T-helper 2 cell treated with Interferon-gamma antibody and Interleukin-4, amounts not matched to agents 5 μg/mL and 100 μg/mL, for 36 hours (primary cell): ENCODE measurements at regions not wholly inside any gene's neighbourhood (a gene's known extent, or its start where the extent isn't known, plus 50 kb on each side); places are given as distances from the start of the nearest gene placed in this dataset.
"Not testable (repeated sequence)": the region's sequence is repeated elsewhere in the genome, so short reads cannot be mapped to it uniquely, and the experiment has no call there.

Experiments
- DNase-seq: peaks from one replicate; pipeline ENCODE4 v3.0.0; 2021; ENCODE audit warnings: low spot score
- H3K27ac Mint-ChIP-seq: one replicate; pipeline ENCODE4 v1.8.0; 2021; ENCODE audit warnings: mild to moderate bottlenecking, mixed read lengths
- H3K27me3 Mint-ChIP-seq: one replicate; pipeline ENCODE4 v1.8.0; 2021; ENCODE audit warnings: low read depth, mixed read lengths
- H3K36me3 Mint-ChIP-seq: one replicate; pipeline ENCODE4 v1.8.0; 2021; ENCODE audit warnings: low read depth, mixed read lengths
- H3K4me1 Mint-ChIP-seq: one replicate; pipeline ENCODE4 v1.8.0; 2021; ENCODE audit warnings: low read depth, mixed read lengths
- H3K4me3 Mint-ChIP-seq: one replicate; pipeline ENCODE4 v1.8.0; 2022; ENCODE audit warnings: mild to moderate bottlenecking, moderate library complexity, mixed read lengths
- H3K9me3 Mint-ChIP-seq: one replicate; pipeline ENCODE4 v1.8.0; 2021; ENCODE audit warnings: mixed read lengths

DNA sequence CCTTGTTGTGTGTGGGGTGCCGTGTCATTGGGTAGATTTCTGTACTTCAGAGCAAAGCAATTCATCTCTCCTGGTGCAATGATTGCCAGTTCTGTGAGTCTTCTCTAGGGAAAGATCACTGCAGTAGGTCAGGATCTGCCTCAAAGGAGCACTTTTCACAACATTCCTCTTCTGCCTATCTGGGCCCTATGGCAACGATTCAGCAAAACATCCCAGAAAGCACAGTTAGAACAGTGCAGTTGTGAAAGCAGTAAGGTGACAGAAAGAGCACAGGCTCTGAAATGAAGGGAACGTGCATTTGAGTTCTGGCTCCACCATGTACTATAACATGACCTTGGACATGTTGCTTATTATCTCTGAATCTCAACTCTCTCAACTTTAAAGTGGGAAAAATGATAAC lies 178.5 kb upstream of the N4BP1 start:
- Mint-ChIP-seq H3K27ac (no peak overlapping the region), H3K9me3 (peaks cover 5% of the 10 kb centered on the region), H3K4me1 (no peaks in the 10 kb centered on the region), H3K4me3 (no peak overlapping the region), H3K36me3 (no peaks in the 10 kb centered on the region), H3K27me3 (no peaks in the 10 kb centered on the region)
- no peak for DNase-seq

DNA sequence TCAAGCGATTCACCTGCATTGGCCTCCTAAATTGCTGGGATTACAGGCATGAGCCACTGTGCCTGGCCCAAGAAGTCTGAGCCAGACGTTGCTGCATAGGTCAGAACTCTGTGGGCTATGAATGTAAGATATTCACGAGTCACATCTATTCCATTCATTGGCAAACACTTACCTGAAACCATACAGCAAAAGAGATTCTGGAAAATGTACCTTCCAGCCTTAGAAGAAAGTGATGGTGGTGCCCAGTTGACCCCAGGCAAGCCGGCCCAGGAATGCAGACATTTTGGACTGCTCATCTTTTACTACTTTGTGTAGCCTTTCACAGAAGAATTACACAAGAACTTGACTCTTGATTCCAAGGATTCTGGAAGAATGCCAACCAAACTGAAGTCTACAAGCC lies 135.6 kb upstream of the N4BP1 start:
- Mint-ChIP-seq H3K4me1 (no peaks in the 10 kb centered on the region), H3K36me3 (no peaks in the 10 kb centered on the region), H3K9me3 (peaks cover 2% of the 10 kb centered on the region), H3K4me3 (no peak overlapping the region), H3K27ac (no peak overlapping the region), H3K27me3 (no peaks in the 10 kb centered on the region)
- no peak for DNase-seq

DNA sequence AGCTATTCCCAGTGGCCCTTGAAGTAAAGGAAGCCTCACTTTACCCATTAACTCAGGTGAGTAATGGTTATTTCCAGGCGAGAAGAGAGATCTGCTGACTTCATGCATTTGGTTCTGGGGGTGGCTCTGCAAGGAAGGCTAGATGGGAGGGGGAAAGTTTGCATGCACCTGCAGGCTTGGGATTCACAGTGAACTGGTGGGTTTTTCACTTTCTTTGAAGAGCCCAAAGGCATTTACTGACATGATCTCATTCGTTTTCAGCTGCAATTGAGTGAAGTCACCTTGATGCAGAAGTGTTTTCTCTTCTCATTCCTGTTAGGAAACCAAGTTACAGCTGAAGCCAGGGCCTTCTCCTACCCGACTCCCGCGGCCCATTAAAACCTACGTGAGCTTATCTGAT lies 131.0 kb upstream of the N4BP1 start:
- no peak overlapping the region for H3K4me3 Mint-ChIP-seq
- DNase-seq = no peak
- no peaks in the 10 kb centered on the region for H3K4me1 Mint-ChIP-seq
- peaks cover 3% of the 10 kb centered on the region for H3K9me3 Mint-ChIP-seq
- H3K27ac Mint-ChIP-seq = no peak overlapping the region
- no peaks in the 10 kb centered on the region for H3K36me3 Mint-ChIP-seq
- H3K27me3 Mint-ChIP-seq = no peaks in the 10 kb centered on the region

DNA sequence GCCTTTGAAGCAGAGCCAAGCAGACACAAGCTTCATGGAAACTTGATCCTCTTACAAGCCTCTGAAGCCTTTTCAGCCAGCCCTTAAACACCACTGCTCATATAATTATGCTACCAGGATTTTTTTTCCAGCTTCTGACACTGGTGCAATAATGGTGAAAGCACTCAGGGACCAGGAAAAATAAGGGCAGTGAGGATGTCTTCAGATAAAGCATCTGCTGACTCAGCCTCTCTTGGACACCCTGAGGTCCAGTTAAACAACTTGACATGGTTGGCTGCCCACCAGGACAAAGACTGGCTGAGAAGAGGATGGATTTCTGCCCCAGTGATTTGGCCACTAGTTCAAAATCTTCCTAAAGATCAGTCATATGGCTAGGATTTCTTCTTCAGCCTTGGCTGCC lies 124.2 kb upstream of the N4BP1 start:
- Mint-ChIP-seq H3K36me3 (no peaks in the 10 kb centered on the region), H3K4me1 (no peaks in the 10 kb centered on the region), H3K27ac (no peak overlapping the region), H3K4me3 (no peak overlapping the region), H3K9me3 (no peaks in the 10 kb centered on the region), H3K27me3 (no peaks in the 10 kb centered on the region)
- no peak for DNase-seq

DNA sequence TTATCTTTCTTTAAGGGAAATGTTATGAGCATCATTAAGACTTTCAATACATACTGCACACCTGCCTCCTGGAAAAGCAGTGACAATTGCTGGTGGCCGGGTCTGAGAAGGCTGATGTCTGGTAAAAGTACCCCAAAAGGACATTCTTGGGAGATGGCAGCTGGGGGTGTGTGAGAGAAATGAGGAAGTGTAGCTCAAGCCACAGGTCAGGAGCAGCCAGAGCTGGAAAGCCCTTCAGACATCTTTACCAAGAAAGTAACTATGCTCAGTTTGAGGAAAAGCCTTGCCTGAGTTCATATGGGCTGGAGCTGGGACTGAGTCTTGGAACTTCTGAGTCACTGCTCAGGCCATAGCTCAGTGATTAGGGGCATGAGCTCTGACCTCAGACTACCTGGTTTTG lies 94.7 kb upstream of the N4BP1 start:
- Mint-ChIP-seq H3K27ac (no peak overlapping the region), H3K4me3 (no peak overlapping the region)

DNA sequence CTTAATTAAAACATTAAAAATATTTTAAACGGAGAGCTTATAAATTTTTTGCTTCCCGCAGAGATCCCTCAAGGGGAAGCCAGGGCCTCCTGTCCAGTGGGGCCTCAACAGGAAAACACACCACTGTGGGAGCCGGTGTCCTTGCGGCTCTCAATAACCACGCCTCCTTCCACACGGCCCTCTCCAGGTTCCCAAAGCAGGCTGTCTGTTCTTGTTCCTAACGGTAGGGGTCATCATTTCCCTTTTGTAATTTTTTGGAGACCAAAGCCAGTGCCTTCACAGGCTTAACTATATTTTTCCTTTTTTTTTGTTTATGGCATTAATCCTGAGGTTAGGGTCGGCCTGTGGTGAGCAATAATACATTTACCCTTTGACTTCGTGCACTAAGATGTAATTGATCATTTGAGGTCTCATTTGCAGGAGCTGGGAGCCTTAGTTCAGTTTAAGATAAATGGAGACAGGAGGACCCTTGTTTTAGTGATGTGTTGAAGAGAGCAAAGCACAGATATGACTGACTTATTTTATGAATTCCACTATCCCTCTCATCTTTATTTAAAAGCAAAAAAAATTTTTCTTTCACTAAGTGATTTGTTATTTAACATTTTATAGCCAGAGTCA lies 77.5 kb upstream of the N4BP1 start:
- peak; percentile 13 for DNase-seq
- Mint-ChIP-seq H3K9me3 (no peaks in the 10 kb centered on the region), H3K27me3 (peaks cover 9% of the 10 kb centered on the region), H3K27ac (no peak overlapping the region), H3K36me3 (no peaks in the 10 kb centered on the region), H3K4me1 (peaks cover 4% of the 10 kb centered on the region), H3K4me3 (no peak overlapping the region)

More for the DNA sequence above, 94.7 kb upstream of the N4BP1 start:
- H3K27me3 Mint-ChIP-seq = no peaks in the 10 kb centered on the region
- no peaks in the 10 kb centered on the region for H3K4me1 Mint-ChIP-seq
- H3K36me3 Mint-ChIP-seq = no peaks in the 10 kb centered on the region
- no peak for DNase-seq
- H3K9me3 Mint-ChIP-seq = no peaks in the 10 kb centered on the region

DNA sequence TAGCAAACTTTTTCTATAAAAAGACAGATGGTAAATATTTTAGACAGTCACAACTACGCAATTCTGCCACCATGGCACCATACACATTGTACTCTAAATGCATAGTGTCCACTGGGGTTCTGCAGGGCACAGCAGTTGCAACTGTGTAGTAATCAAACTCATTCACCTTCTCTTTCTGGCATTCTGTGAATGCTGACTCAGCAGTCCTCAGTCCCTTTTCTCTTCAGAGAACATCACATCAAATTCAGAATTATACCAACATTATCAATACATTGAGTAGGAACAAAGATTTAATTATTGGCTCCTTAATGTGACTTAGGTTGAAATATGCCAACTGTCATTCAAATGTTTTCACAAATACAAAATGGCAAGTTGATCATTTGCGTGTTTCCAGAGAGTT lies 74.2 kb upstream of the N4BP1 start:
- Mint-ChIP-seq H3K27ac (no peak overlapping the region), H3K27me3 (peaks cover 9% of the 10 kb centered on the region), H3K4me3 (no peak overlapping the region), H3K4me1 (peaks cover 4% of the 10 kb centered on the region), H3K36me3 (no peaks in the 10 kb centered on the region), H3K9me3 (no peaks in the 10 kb centered on the region)
- DNase-seq = no peak

DNA sequence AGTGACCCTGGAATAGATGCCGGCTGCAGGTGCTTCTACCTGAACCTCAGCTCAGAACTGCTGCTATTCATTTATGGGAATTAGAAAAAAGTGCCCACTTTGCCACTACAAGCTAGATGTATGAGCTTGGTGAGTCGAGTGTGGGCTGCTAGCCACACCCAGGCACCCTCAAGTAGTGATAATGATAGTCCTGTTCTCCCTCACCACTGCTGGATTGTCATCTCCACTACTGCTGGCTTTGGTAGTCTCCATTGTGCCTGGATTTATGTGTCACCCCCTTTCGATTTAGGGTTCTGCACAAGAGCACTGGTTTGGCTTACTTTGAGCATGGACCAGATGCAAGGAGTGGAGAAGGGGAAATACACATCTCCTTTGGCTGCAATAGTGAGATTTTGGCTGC lies 73.0 kb upstream of the N4BP1 start:
- peaks cover 9% of the 10 kb centered on the region for H3K27me3 Mint-ChIP-seq
- no peak for DNase-seq
- H3K4me3 Mint-ChIP-seq = no peak overlapping the region
- H3K4me1 Mint-ChIP-seq = peaks cover 4% of the 10 kb centered on the region
- no peaks in the 10 kb centered on the region for H3K36me3 Mint-ChIP-seq
- no peak overlapping the region for H3K27ac Mint-ChIP-seq
- H3K9me3 Mint-ChIP-seq = no peaks in the 10 kb centered on the region

DNA sequence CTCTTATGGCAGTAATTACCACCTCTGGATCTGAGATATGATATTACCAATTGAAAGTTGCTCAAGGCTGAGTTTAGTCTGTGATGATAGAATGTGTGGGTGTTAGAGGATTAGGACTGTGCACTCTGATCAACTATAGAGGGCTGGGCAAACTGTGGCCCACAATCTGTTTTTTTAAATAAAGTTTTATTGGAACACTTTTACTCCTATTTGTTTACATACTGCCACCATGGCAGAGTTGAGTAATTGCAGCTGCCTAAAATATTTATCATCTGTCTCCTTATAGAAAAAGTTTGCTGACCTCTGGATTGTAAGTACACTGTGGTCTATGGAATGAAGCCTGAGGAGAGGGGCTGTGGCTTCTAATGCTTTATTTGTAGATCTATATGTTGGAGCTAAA lies 71.5 kb upstream of the N4BP1 start:
- Mint-ChIP-seq H3K4me3 (no peak overlapping the region), H3K27ac (no peak overlapping the region), H3K36me3 (no peaks in the 10 kb centered on the region), H3K9me3 (no peaks in the 10 kb centered on the region), H3K27me3 (peaks cover 5% of the 10 kb centered on the region), H3K4me1 (peaks cover 2% of the 10 kb centered on the region)
- DNase-seq = no peak

DNA sequence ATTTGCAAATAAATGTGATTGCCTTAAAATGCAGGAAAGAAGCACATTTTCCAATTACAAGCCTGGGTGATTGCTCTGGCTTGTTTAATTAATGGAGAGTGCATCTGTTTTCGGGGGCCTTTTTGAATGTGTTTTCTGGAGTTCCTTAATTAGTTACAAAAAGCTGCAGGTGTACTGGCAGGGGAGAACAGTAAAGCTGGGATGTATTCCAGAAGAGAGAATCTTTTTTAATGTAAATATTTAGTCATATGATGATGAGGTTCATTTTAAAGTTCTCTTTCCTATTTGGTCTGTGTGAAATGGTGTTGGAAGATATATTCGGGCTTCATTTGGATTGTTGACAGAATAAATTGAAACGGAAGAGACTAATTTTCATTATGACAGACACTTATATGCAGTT lies 70.9 kb upstream of the N4BP1 start:
- Mint-ChIP-seq H3K4me1 (no peaks in the 10 kb centered on the region), H3K27me3 (no peaks in the 10 kb centered on the region)

DNA sequence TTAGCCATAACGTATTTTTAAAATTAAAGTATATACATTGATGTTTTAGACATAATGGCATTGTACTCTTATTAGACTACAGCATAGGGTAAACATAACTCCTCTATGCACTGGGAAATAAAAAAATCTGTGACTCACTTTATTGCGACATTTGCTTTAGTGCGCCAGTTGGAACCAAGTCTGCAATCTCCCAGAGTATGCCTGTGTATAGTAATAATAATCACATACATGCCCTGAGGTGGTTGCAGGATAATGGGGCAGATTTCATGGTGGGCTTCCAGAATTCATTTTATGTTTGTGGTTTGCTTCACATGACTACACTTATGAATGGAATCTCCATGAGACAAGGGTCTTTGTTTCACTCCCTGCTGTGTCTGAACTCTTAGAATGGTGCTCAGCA lies 66.9 kb upstream of the N4BP1 start:
- no peak overlapping the region for H3K27ac Mint-ChIP-seq

More for the DNA sequence above, 70.9 kb upstream of the N4BP1 start:
- no peaks in the 10 kb centered on the region for H3K36me3 Mint-ChIP-seq
- DNase-seq = no peak
- H3K4me3 Mint-ChIP-seq = no peak overlapping the region
- H3K27ac Mint-ChIP-seq = no peak overlapping the region
- no peaks in the 10 kb centered on the region for H3K9me3 Mint-ChIP-seq

DNA sequence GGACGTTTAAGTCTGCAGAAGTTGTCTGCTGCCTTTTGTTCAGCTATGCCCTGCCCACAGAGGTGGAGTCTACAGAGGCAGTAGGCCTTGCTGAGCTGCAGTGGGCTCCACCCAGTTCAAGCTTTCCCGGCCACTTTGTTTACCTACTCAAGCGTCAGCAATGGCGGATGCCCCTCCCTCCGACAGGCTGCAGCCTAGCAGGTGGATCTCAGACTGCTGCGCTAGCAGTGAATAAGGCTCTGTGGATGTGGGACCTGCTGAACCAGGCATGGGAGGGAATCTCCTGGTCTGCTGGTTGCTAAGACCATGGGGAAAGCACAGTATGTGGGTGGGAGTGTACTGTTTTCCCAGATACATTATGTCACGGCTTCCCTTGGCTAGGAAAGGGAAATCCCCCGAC lies 58.2 kb upstream of the N4BP1 start:
- not testable (repeated sequence) for H3K36me3 Mint-ChIP-seq, H3K27me3 Mint-ChIP-seq, DNase-seq, H3K4me3 Mint-ChIP-seq, H3K9me3 Mint-ChIP-seq, H3K4me1 Mint-ChIP-seq, H3K27ac Mint-ChIP-seq

More for the DNA sequence above, 66.9 kb upstream of the N4BP1 start:
- H3K9me3 Mint-ChIP-seq = peaks cover 4% of the 10 kb centered on the region
- H3K4me3 Mint-ChIP-seq = no peak overlapping the region
- no peaks in the 10 kb centered on the region for H3K36me3 Mint-ChIP-seq
- H3K27me3 Mint-ChIP-seq = no peaks in the 10 kb centered on the region
- no peak for DNase-seq
- no peaks in the 10 kb centered on the region for H3K4me1 Mint-ChIP-seq

DNA sequence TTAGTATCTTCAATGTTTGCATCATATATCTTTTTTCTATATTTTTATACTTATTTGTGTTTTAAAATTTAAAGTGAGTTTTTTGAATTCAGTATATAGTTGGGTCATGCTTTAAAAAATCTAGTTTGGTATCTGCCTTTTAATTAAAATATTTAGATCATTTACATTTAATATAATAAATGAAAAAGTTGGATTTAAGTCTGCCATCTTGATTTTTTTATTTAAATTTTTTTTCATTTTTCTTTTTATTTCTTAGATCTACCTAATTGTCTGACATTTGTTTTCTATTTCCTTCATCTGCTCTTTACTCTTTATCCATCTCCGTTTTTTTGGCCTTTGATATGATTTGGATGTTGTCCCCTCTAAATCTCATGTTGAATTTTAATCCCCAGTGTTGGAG lies 50.0 kb upstream of the N4BP1 start:
- peaks cover 17% of the 10 kb centered on the region for H3K9me3 Mint-ChIP-seq
- H3K27me3 Mint-ChIP-seq = no peaks in the 10 kb centered on the region
- no peaks in the 10 kb centered on the region for H3K4me1 Mint-ChIP-seq
- DNase-seq = no peak
- no peak overlapping the region for H3K27ac Mint-ChIP-seq
- H3K36me3 Mint-ChIP-seq = no peaks in the 10 kb centered on the region
- no peak overlapping the region for H3K4me3 Mint-ChIP-seq
